Thyroid gland (tissue), 4 donors: ENCODE measurements at regions not wholly inside any gene's neighbourhood (a gene's known extent, or its start where the extent isn't known, plus 50 kb on each side); places are given as distances from the start of the nearest gene placed in this dataset.

Experiments used
- POLR2A ChIP-seq, 2 donors: fragments of 450-650 bp; IDR thresholded peaks; one replicate each; pipeline ENCODE4 v1.6.1; 2017; ENCODE audit warnings: antibody characterized with exemption in 2 of 2, mild to moderate bottlenecking in 2 of 2, moderate library complexity in 1 of 2
- TF ChIP-seq, protein P1 (sequence below), 6 experiments: fragments of 200-600 bp in 3 of 6; fragments of 450-650 bp in 3 of 6; sonication (generic) in 3 of 6; IDR thresholded peaks; one replicate each; pipeline ENCODE4 v1.5.1; 2016 to 2019; ENCODE audit warnings: antibody characterized with exemption in 6 of 6, mild to moderate bottlenecking in 2 of 6, inconsistent platforms in 1 of 6, moderate library complexity in 1 of 6

GRCh38 chr19:28691683-28692082 is 521.3 kb downstream of the UQCRFS1 start:
- TF ChIP-seq POLR2A (IDR thresholded peaks at IDR 0.05), result no peak
- TF ChIP-seq, protein P1, sequence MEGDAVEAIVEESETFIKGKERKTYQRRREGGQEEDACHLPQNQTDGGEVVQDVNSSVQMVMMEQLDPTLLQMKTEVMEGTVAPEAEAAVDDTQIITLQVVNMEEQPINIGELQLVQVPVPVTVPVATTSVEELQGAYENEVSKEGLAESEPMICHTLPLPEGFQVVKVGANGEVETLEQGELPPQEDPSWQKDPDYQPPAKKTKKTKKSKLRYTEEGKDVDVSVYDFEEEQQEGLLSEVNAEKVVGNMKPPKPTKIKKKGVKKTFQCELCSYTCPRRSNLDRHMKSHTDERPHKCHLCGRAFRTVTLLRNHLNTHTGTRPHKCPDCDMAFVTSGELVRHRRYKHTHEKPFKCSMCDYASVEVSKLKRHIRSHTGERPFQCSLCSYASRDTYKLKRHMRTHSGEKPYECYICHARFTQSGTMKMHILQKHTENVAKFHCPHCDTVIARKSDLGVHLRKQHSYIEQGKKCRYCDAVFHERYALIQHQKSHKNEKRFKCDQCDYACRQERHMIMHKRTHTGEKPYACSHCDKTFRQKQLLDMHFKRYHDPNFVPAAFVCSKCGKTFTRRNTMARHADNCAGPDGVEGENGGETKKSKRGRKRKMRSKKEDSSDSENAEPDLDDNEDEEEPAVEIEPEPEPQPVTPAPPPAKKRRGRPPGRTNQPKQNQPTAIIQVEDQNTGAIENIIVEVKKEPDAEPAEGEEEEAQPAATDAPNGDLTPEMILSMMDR (IDR thresholded peaks at IDR 0.05), result no peak
